ENCODE measurements at regions not wholly inside any gene's neighbourhood (a gene's known extent, or its start where the extent isn't known, plus 50 kb on each side); places are given as distances from the start of the nearest gene placed in this dataset.

- no peak overlapping the region for H3K27ac ChIP-seq (ENCODE audit: low read depth, low read length)
- H3K18ac ChIP-seq (ENCODE audit: extremely low read depth, low read length), result no peak overlapping the region
- peaks cover 3 to 6% (median 5%) of the 10 kb centered on the region in 4 experiments; a peak in 4 of 7 replicates for H3K4me1 ChIP-seq (replicated peaks in 1 of 4; ENCODE audit: control insufficient read depth in 3 of 4, insufficient read depth in 4 of 4, low read length in 3 of 4)
- DNase-seq (ENCODE audit: low read depth in 1 of 2, low spot score in 2 of 2) (no peak), FAIRE-seq (no peak)
- no peak overlapping the region for H4K91ac ChIP-seq (replicated peaks; ENCODE audit: insufficient read length, low read length)
- H3K56ac ChIP-seq (replicated peaks; ENCODE audit: insufficient read length, low read depth, low read length), result no peak overlapping the region
- H3K4ac ChIP-seq (replicated peaks; ENCODE audit: insufficient read length, low read depth, low read length), result no peak overlapping the region
- ChIA-PET CTCF (ENCODE audit: partially characterized antibody) (interaction anchor here (0.7 to 1.2 kb wide), 2 partner anchors 56 to 106 kb away, joined by 3 read pairs; no protein-coding TSS in a partner anchor), POLR2A (ENCODE audit: partially characterized antibody) (no interaction called here)
- H2BK5ac ChIP-seq (ENCODE audit: low read depth, low read length), result no peak overlapping the region
- H2BK12ac ChIP-seq (ENCODE audit: low read depth, low read length), result no peak overlapping the region
- no peak overlapping the region for H3K4me3 ChIP-seq (ENCODE audit: extremely low read depth in 1 of 4, insufficient read depth in 2 of 4, low read depth in 3 of 4, low read length in 4 of 4)
- no peaks in the 10 kb centered on the region for H3K79me1 ChIP-seq (ENCODE audit: low read depth, low read length)
- no peaks in the 10 kb centered on the region for H3K27me3 ChIP-seq (replicated peaks in 1 of 4; ENCODE audit: control insufficient read depth in 3 of 4, extremely low read depth in 1 of 4, insufficient read depth in 3 of 4, low read length in 3 of 4)
- no peak overlapping the region for H3K9ac ChIP-seq (replicated peaks in 1 of 4; ENCODE audit: extremely low read depth in 1 of 4, low read depth in 3 of 4, low read length in 3 of 4)
- no peaks in the 10 kb centered on the region for H4K20me1 ChIP-seq (replicated peaks in 1 of 2; ENCODE audit: control insufficient read depth in 1 of 2, insufficient read depth in 2 of 2, low read length in 2 of 2)
- no peak overlapping the region for H4K5ac ChIP-seq (ENCODE audit: insufficient read length, low read depth, low read length)
- no peak overlapping the region for H2AK5ac ChIP-seq (ENCODE audit: low read depth, low read length)
- no peak overlapping the region for H2AFZ ChIP-seq (ENCODE audit: low read length)
- no peaks in the 10 kb centered on the region for H3K79me2 ChIP-seq (ENCODE audit: control insufficient read depth in 1 of 2, insufficient read depth in 2 of 2, low read length in 2 of 2)
- no peaks in the 10 kb centered on the region for H3K36me3 ChIP-seq (ENCODE audit: control insufficient read depth in 2 of 4, insufficient read depth in 4 of 4, low read length in 3 of 4)
- no peak overlapping the region for H3K23ac ChIP-seq (ENCODE audit: insufficient read length)
- H3K23me2 ChIP-seq (ENCODE audit: low read depth, low read length), result no peaks in the 10 kb centered on the region; the same call in 1 of the 2 replicates
- peak overlapping the region in 1 of 2 experiments; percentile 38; a peak in 1 of 4 replicates for H3K4me2 ChIP-seq (ENCODE audit: insufficient read depth in 1 of 2, low read depth in 2 of 2, low read length in 2 of 2)
- H2BK20ac ChIP-seq (ENCODE audit: low read length), result no peak overlapping the region
- H2BK120ac ChIP-seq (replicated peaks; ENCODE audit: low read depth, low read length), result no peak overlapping the region
- no peak overlapping the region for H2BK15ac ChIP-seq (ENCODE audit: low read length)
- H3K14ac ChIP-seq (ENCODE audit: insufficient read length), result no peak overlapping the region
- no peaks in the 10 kb centered on the region for H3K9me3 ChIP-seq (ENCODE audit: insufficient read depth in 2 of 2, low read depth in 1 of 2, low read length in 1 of 2)
- no peak overlapping the region for H4K8ac ChIP-seq (ENCODE audit: extremely low read depth, insufficient read depth, low read length)
- TF ChIP-seq KDM5A (IDR thresholded peaks at IDR 0.05; ENCODE audit: low read length) (no peak), YY1 (IDR thresholded peaks at IDR 0.05; ENCODE audit: low read depth, low read length) (no peak), HDAC6 (IDR thresholded peaks at IDR 0.05; ENCODE audit: low read depth, low read length) (no peak), KDM1A (IDR thresholded peaks at IDR 0.05; ENCODE audit: borderline replicate concordance, low read length) (no peak), EP300 (IDR thresholded peaks at IDR 0.05; ENCODE audit: borderline replicate concordance in 1 of 2, low read depth in 2 of 2, low read length in 2 of 2) (no peak), JUND (IDR thresholded peaks at IDR 0.05; ENCODE audit: low read length) (no peak), BRCA1 (IDR thresholded peaks at IDR 0.05; ENCODE audit: low read depth, low read length) (no peak), SUZ12 (IDR thresholded peaks at IDR 0.05; ENCODE audit: low read length) (no peak), CREB1 (IDR thresholded peaks at IDR 0.05) (no peak), TBP (IDR thresholded peaks at IDR 0.05; ENCODE audit: low read depth, low read length) (no peak), POLR2A (IDR thresholded peaks at IDR 0.05; ENCODE audit: control extremely low read depth in 1 of 2, low read depth in 2 of 2, low read length in 2 of 2) (no peak), BACH1 (IDR thresholded peaks at IDR 0.05; ENCODE audit: low read length) (no peak), JUN (IDR thresholded peaks at IDR 0.05; ENCODE audit: low read depth, low read length) (no peak), POLR2AphosphoS5 (IDR thresholded peaks at IDR 0.05; ENCODE audit: low read depth, low read length) (no peak), FOSL1 (IDR thresholded peaks at IDR 0.05; ENCODE audit: insufficient read depth, low read depth, low read length) (no peak), CTBP2 (IDR thresholded peaks at IDR 0.05; ENCODE audit: borderline replicate concordance, insufficient read depth, insufficient read length, low read length) (no peak), TCF12 (IDR thresholded peaks at IDR 0.05; ENCODE audit: low read depth, low read length) (no peak)
Measured at GRCh38 chr6:71125216-71125615, 163.4 kb upstream of the OGFRL1 start.
